ENCODE measurements at regions not wholly inside any gene's neighbourhood (a gene's known extent, or its start where the extent isn't known, plus 50 kb on each side); places are given as distances from the start of the nearest gene placed in this dataset.

- TF ChIP-seq PBX3 (CRISPR knock-in tag; IDR thresholded peaks at IDR 0.05; ENCODE audit: borderline replicate concordance) (no peak), CTCF (CRISPR knock-in tag; IDR thresholded peaks at IDR 0.05) (no peak), TEF (CRISPR knock-in tag; IDR thresholded peaks at IDR 0.05) (no peak), TP53 (CRISPR knock-in tag; conservative IDR thresholded peaks at IDR 0.05) (no peak), POLR2A (IDR thresholded peaks at IDR 0.05; ENCODE audit: insufficient read depth in 1 of 2, low read depth in 2 of 2, low read length in 2 of 2) (no peak), GLI4 (CRISPR knock-in tag; IDR thresholded peaks at IDR 0.05; ENCODE audit: borderline replicate concordance) (no peak), NCOA2 (CRISPR knock-in tag; IDR thresholded peaks at IDR 0.05) (no peak), TARDBP (CRISPR knock-in tag; IDR thresholded peaks at IDR 0.05) (no peak), ZBTB44 (CRISPR knock-in tag; IDR thresholded peaks at IDR 0.05) (no peak), ZNF124 (CRISPR knock-in tag; IDR thresholded peaks at IDR 0.05) (no peak), ETS1 (CRISPR knock-in tag; IDR thresholded peaks at IDR 0.05) (no peak)
These were observed 805.8 kb upstream of the ADGRL2 start for GRCh38 chr1:80994934-80995333.

Measured in HepG2 (cell line).